ENCODE measurements at regions not wholly inside any gene's neighbourhood (a gene's known extent, or its start where the extent isn't known, plus 50 kb on each side); places are given as distances from the start of the nearest gene placed in this dataset.

- Histone ChIP-seq H3K27me3 (ENCODE audit: insufficient read depth, insufficient read length) (no peaks in the 10 kb centered on the region), H3K36me3 (ENCODE audit: insufficient read depth, insufficient read length, low read length) (no peaks in the 10 kb centered on the region), H3K4me1 (ENCODE audit: insufficient read depth, insufficient read length) (no peaks in the 10 kb centered on the region), H3K4me3 (ENCODE audit: insufficient read length, low read depth) (no peak overlapping the region), H3K9ac (ENCODE audit: insufficient read length, low read depth) (no peak overlapping the region), H3K9me3 (ENCODE audit: insufficient read depth, low read length) (no peaks in the 10 kb centered on the region)
- no peak for DNase-seq (ENCODE audit: low read depth, low spot score)
- TF ChIP-seq YY1 (IDR thresholded peaks at IDR 0.05; ENCODE audit: insufficient read depth, insufficient read length) (no peak), SUZ12 (IDR thresholded peaks at IDR 0.05; ENCODE audit: extremely low read depth, insufficient read depth, insufficient read length) (no peak), ZNF274 (IDR thresholded peaks at IDR 0.05; ENCODE audit: low read depth, low read length) (no peak)
Observed at GRCh38 chr2:4073026-4073569, 369.7 kb downstream of the DCDC2C start.

- Histone ChIP-seq H3K9me3 (ENCODE audit: insufficient read depth, low read length) (no peaks in the 10 kb centered on the region), H3K4me1 (ENCODE audit: insufficient read depth, insufficient read length) (no peaks in the 10 kb centered on the region), H3K4me3 (ENCODE audit: insufficient read length, low read depth) (no peak overlapping the region), H3K9ac (ENCODE audit: insufficient read length, low read depth) (no peak overlapping the region), H3K36me3 (ENCODE audit: insufficient read depth, insufficient read length, low read length) (no peaks in the 10 kb centered on the region), H3K27me3 (ENCODE audit: insufficient read depth, insufficient read length) (no peaks in the 10 kb centered on the region)
- no peak for DNase-seq (ENCODE audit: low read depth, low spot score)
- TF ChIP-seq ZNF274 (IDR thresholded peaks at IDR 0.05; ENCODE audit: low read depth, low read length) = no peak
- TF ChIP-seq SUZ12 (IDR thresholded peaks at IDR 0.05; ENCODE audit: extremely low read depth, insufficient read depth, insufficient read length) = no peak
- TF ChIP-seq YY1 (IDR thresholded peaks at IDR 0.05; ENCODE audit: insufficient read depth, insufficient read length) = no peak
Observed at GRCh38 chr2:4077017-4077416, 373.6 kb downstream of the DCDC2C start.

- no peak for DNase-seq (ENCODE audit: low read depth, low spot score)
- H3K36me3 ChIP-seq (ENCODE audit: insufficient read depth, insufficient read length, low read length) = no peaks in the 10 kb centered on the region
- no peaks in the 10 kb centered on the region for H3K4me1 ChIP-seq (ENCODE audit: insufficient read depth, insufficient read length)
- no peaks in the 10 kb centered on the region for H3K27me3 ChIP-seq (ENCODE audit: insufficient read depth, insufficient read length)
- no peak overlapping the region for H3K9ac ChIP-seq (ENCODE audit: insufficient read length, low read depth)
- no peaks in the 10 kb centered on the region for H3K9me3 ChIP-seq (ENCODE audit: insufficient read depth, low read length)
- no peak for TF ChIP-seq YY1 (IDR thresholded peaks at IDR 0.05; ENCODE audit: insufficient read depth, insufficient read length)
- no peak for TF ChIP-seq SUZ12 (IDR thresholded peaks at IDR 0.05; ENCODE audit: extremely low read depth, insufficient read depth, insufficient read length)
- no peak for TF ChIP-seq ZNF274 (IDR thresholded peaks at IDR 0.05; ENCODE audit: low read depth, low read length)
- no peak overlapping the region for H3K4me3 ChIP-seq (ENCODE audit: insufficient read length, low read depth)
Observed at GRCh38 chr2:4085186-4085585, 381.8 kb downstream of the DCDC2C start.

GRCh38 chr2:4090668-4091630 lies 387.6 kb downstream of the DCDC2C start:
- Histone ChIP-seq H3K27me3 (ENCODE audit: insufficient read depth, insufficient read length) (no peaks in the 10 kb centered on the region), H3K36me3 (ENCODE audit: insufficient read depth, insufficient read length, low read length) (no peaks in the 10 kb centered on the region), H3K9ac (ENCODE audit: insufficient read length, low read depth) (no peak overlapping the region), H3K4me1 (ENCODE audit: insufficient read depth, insufficient read length) (no peaks in the 10 kb centered on the region), H3K9me3 (ENCODE audit: insufficient read depth, low read length) (no peaks in the 10 kb centered on the region), H3K4me3 (ENCODE audit: insufficient read length, low read depth) (no peak overlapping the region)
- no peak for DNase-seq (ENCODE audit: low read depth, low spot score)
- TF ChIP-seq YY1 (IDR thresholded peaks at IDR 0.05; ENCODE audit: insufficient read depth, insufficient read length) = no peak
- no peak for TF ChIP-seq SUZ12 (IDR thresholded peaks at IDR 0.05; ENCODE audit: extremely low read depth, insufficient read depth, insufficient read length)
- no peak for TF ChIP-seq ZNF274 (IDR thresholded peaks at IDR 0.05; ENCODE audit: low read depth, low read length)

- Histone ChIP-seq H3K9me3 (ENCODE audit: insufficient read depth, low read length) (no peaks in the 10 kb centered on the region), H3K4me3 (ENCODE audit: insufficient read length, low read depth) (no peak overlapping the region), H3K4me1 (ENCODE audit: insufficient read depth, insufficient read length) (no peaks in the 10 kb centered on the region), H3K36me3 (ENCODE audit: insufficient read depth, insufficient read length, low read length) (no peaks in the 10 kb centered on the region), H3K9ac (ENCODE audit: insufficient read length, low read depth) (no peak overlapping the region), H3K27me3 (ENCODE audit: insufficient read depth, insufficient read length) (no peaks in the 10 kb centered on the region)
- DNase-seq (ENCODE audit: low read depth, low spot score) = no peak
- TF ChIP-seq SUZ12 (IDR thresholded peaks at IDR 0.05; ENCODE audit: extremely low read depth, insufficient read depth, insufficient read length) = no peak
- no peak for TF ChIP-seq ZNF274 (IDR thresholded peaks at IDR 0.05; ENCODE audit: low read depth, low read length)
- TF ChIP-seq YY1 (IDR thresholded peaks at IDR 0.05; ENCODE audit: insufficient read depth, insufficient read length) = no peak
Observed at GRCh38 chr2:4091869-4092268, 388.5 kb downstream of the DCDC2C start.

- Histone ChIP-seq H3K4me3 (ENCODE audit: insufficient read length, low read depth) (no peak overlapping the region), H3K36me3 (ENCODE audit: insufficient read depth, insufficient read length, low read length) (no peaks in the 10 kb centered on the region), H3K9me3 (ENCODE audit: insufficient read depth, low read length) (no peaks in the 10 kb centered on the region), H3K9ac (ENCODE audit: insufficient read length, low read depth) (no peak overlapping the region), H3K27me3 (ENCODE audit: insufficient read depth, insufficient read length) (no peaks in the 10 kb centered on the region), H3K4me1 (ENCODE audit: insufficient read depth, insufficient read length) (no peaks in the 10 kb centered on the region)
- DNase-seq (ENCODE audit: low read depth, low spot score) = no peak
- no peak for TF ChIP-seq YY1 (IDR thresholded peaks at IDR 0.05; ENCODE audit: insufficient read depth, insufficient read length)
- TF ChIP-seq SUZ12 (IDR thresholded peaks at IDR 0.05; ENCODE audit: extremely low read depth, insufficient read depth, insufficient read length) = no peak
- TF ChIP-seq ZNF274 (IDR thresholded peaks at IDR 0.05; ENCODE audit: low read depth, low read length) = no peak
Observed at GRCh38 chr2:4094743-4095142, 391.4 kb downstream of the DCDC2C start.
